A549 (cell line): ENCODE measurements at regions not wholly inside any gene's neighbourhood (a gene's known extent, or its start where the extent isn't known, plus 50 kb on each side); places are given as distances from the start of the nearest gene placed in this dataset.

ENCODE experiments used
- ATAC-seq, 2 experiments: fragments of 200-7000 bp in 1 of 2; fragments of >200 bp in 1 of 2; cut with Nextera tagmentation in 1 of 2; cut with Tn5 transposase in 1 of 2; 3 replicates each; pipeline versions ENCODE4 v1.8.0 to v1.9.1; 2018 to 2020; ENCODE audit warnings: mild to moderate bottlenecking in 1 of 2, moderate library complexity in 1 of 2
- CTCF ChIA-PET: fragments of 300-600 bp; sonication (Branson Sonifier 250); formaldehyde crosslinking; extraction: SDS; loops from one replicate; lab custom pipeline; 2021; ENCODE audit warnings: antibody characterized with exemption, inconsistent platforms; lab: Yijun Ruan, JAX
- POLR2A ChIA-PET: fragments of 350-600 bp; formaldehyde crosslinking; extraction: SDS; loops from one replicate; lab custom pipeline; 2021; ENCODE audit warnings: antibody characterized with exemption, inconsistent platforms; lab: Yijun Ruan, JAX
- DNase-seq, 2 experiments: peaks; one replicate each; pipeline versions ENCODE4 v3.0.0 to v3.0.0-alpha.2; 2011 to 2016; ENCODE audit warnings: low read depth in 1 of 2, low spot score in 1 of 2
- FAIRE-seq: peaks from 2 replicates; lab custom pipeline; 2011; peaks lifted over from hg19 to GRCh38; lab: Jason Lieb, UNC
- H3K27ac ChIP-seq, 2 experiments: fragments of >200 bp; sonication (Bioruptor Twin); formaldehyde crosslinking; 3 replicates each; pipeline ENCODE4 v1.5.1; 2016 to 2017
- H3K4me1 ChIP-seq: fragments of >200 bp; sonication (Bioruptor Twin); formaldehyde crosslinking; 3 replicates; pipeline ENCODE4 v1.6.1; 2016
- H3K4me2 ChIP-seq: fragments of >200 bp; sonication (Bioruptor Twin); formaldehyde crosslinking; 3 replicates; pipeline ENCODE4 v1.6.1; 2016
- H3K4me3 ChIP-seq: fragments of >200 bp; sonication (Bioruptor Twin); formaldehyde crosslinking; 3 replicates; pipeline ENCODE4 v1.5.1; 2016
- H3K9me3 ChIP-seq: fragments of >200 bp; sonication (Bioruptor Twin); formaldehyde crosslinking; 3 replicates; pipeline ENCODE4 v1.6.1; 2016
- ATOH8 ChIP-seq: fragments of 250-450 bp; sonication (Bioruptor Pico); IDR thresholded peaks from 2 replicates; pipeline ENCODE4 v1.5.0; 2020; ENCODE audit warnings: low read depth, mild to moderate bottlenecking, moderate library complexity
- BHLHE40 ChIP-seq: IDR thresholded peaks from 2 replicates; pipeline ENCODE4 v1.6.1; 2012; ENCODE audit warnings: low read depth, low read length, inconsistent platforms
- CBX2 ChIP-seq: fragments of 200-600 bp; sonication (generic); IDR thresholded peaks from 2 replicates; pipeline ENCODE4 v1.6.1; 2016; ENCODE audit warnings: low read depth, mild to moderate bottlenecking, borderline replicate concordance
- CEBPB ChIP-seq, 2 experiments: fragments of >200 bp in 1 of 2; sonication (Bioruptor Twin) in 1 of 2; formaldehyde crosslinking in 1 of 2; IDR thresholded peaks; 2 replicates each; pipeline ENCODE4 v1.6.1; 2012 to 2016
- EHF ChIP-seq: fragments of 250-450 bp; sonication (Bioruptor Pico); IDR thresholded peaks from 2 replicates; pipeline ENCODE4 v1.5.0; 2020; ENCODE audit warnings: mild to moderate bottlenecking
- EHMT2 ChIP-seq: fragments of 200-600 bp; sonication (generic); IDR thresholded peaks from 2 replicates; pipeline ENCODE4 v1.6.1; 2016; ENCODE audit warnings: antibody characterized with exemption, low read depth, mild to moderate bottlenecking, moderate library complexity
- FOSB ChIP-seq: fragments of 250-450 bp; sonication (Bioruptor Pico); IDR thresholded peaks from 2 replicates; pipeline ENCODE4 v1.5.0; 2020; ENCODE audit warnings: mild to moderate bottlenecking, moderate library complexity
- HES2 ChIP-seq: fragments of >200 bp; sonication (Bioruptor Twin); formaldehyde crosslinking; IDR thresholded peaks from 2 replicates; pipeline ENCODE4 v1.6.1; 2016
- HEYL ChIP-seq: fragments of 250-450 bp; sonication (Bioruptor Pico); IDR thresholded peaks from 2 replicates; pipeline ENCODE4 v1.8.0; 2021; ENCODE audit warnings: mild to moderate bottlenecking, moderate library complexity
- HMGXB4 ChIP-seq: fragments of 250-450 bp; sonication (Bioruptor Pico); IDR thresholded peaks from 2 replicates; pipeline ENCODE4 v1.5.0; 2021; ENCODE audit warnings: mild to moderate bottlenecking, moderate library complexity, borderline replicate concordance
- HOXA7 ChIP-seq: fragments of 250-450 bp; sonication (Bioruptor Pico); IDR thresholded peaks from 2 replicates; pipeline ENCODE4 v1.5.0; 2020; ENCODE audit warnings: mild to moderate bottlenecking, moderate library complexity
- JUNB ChIP-seq: fragments of >200 bp; sonication (Bioruptor Twin); formaldehyde crosslinking; IDR thresholded peaks from 2 replicates; pipeline ENCODE4 v1.6.1; 2016
- KDM1A ChIP-seq: fragments of 200-600 bp; sonication (generic); IDR thresholded peaks from 2 replicates; pipeline ENCODE4 v1.6.1; 2016; ENCODE audit warnings: low read depth, mild to moderate bottlenecking
- MAFK ChIP-seq: fragments of 450-650 bp; IDR thresholded peaks from 2 replicates; pipeline ENCODE4 v1.6.1; 2014; ENCODE audit not compliant: partially characterized antibody
- MAX ChIP-seq: IDR thresholded peaks from 2 replicates; pipeline ENCODE4 v1.6.1; 2012
- MAZ ChIP-seq: fragments of 150-350 bp; IDR thresholded peaks from 2 replicates; pipeline ENCODE4 v1.6.1; 2014; ENCODE audit warnings: antibody characterized with exemption, low read depth, low read length, borderline replicate concordance
- MYC ChIP-seq: IDR thresholded peaks from 2 replicates; pipeline ENCODE4 v1.6.1; 2012; ENCODE audit warnings: mild to moderate bottlenecking, inconsistent platforms, low read length, improper control_type of control experiment, borderline replicate concordance
- RAD21 ChIP-seq, 2 experiments: fragments of >200 bp in 1 of 2; sonication (Bioruptor Twin) in 1 of 2; formaldehyde crosslinking in 1 of 2; IDR thresholded peaks in 1 of 2; conservative IDR thresholded peaks in 1 of 2; 2 replicates in 1 of 2; 3 replicates in 1 of 2; pipeline ENCODE4 v1.6.1; 2012 to 2018; ENCODE audit warnings: inconsistent platforms in 1 of 2
- RARB ChIP-seq: fragments of 250-450 bp; sonication (Bioruptor Pico); IDR thresholded peaks from 2 replicates; pipeline ENCODE4 v1.8.0; 2021; ENCODE audit warnings: mild to moderate bottlenecking, moderate library complexity
- RCOR1 ChIP-seq: fragments of 150-350 bp; IDR thresholded peaks from 2 replicates; pipeline ENCODE4 v1.6.1; 2014; ENCODE audit warnings: antibody characterized with exemption, low read length, low read depth
- REST ChIP-seq: fragments of 200-600 bp; sonication (generic); IDR thresholded peaks from 2 replicates; pipeline ENCODE4 v1.6.1; 2016; ENCODE audit warnings: antibody characterized with exemption, mild to moderate bottlenecking, moderate library complexity
- RFX5 ChIP-seq: fragments of 450-650 bp; IDR thresholded peaks from 2 replicates; pipeline ENCODE4 v1.7.1; 2014; ENCODE audit warnings: antibody characterized with exemption, mild to moderate bottlenecking, moderate library complexity
- SMC3 ChIP-seq: fragments of >200 bp; sonication (Bioruptor Twin); formaldehyde crosslinking; IDR thresholded peaks from 3 replicates; pipeline ENCODE4 v1.6.1; 2018; ENCODE audit warnings: inconsistent platforms
- TP53 ChIP-seq: fragments of 250-450 bp; sonication (Bioruptor Pico); IDR thresholded peaks from 2 replicates; pipeline ENCODE4 v1.5.0; 2021; ENCODE audit warnings: mild to moderate bottlenecking, moderate library complexity
- USF2 ChIP-seq: fragments of 450-650 bp; IDR thresholded peaks from 2 replicates; pipeline ENCODE4 v1.6.1; 2014; ENCODE audit warnings: antibody characterized with exemption
- ZFP36 ChIP-seq: fragments of 450-650 bp; IDR thresholded peaks from 2 replicates; pipeline ENCODE4 v1.6.1; 2014; ENCODE audit warnings: borderline replicate concordance; ENCODE audit not compliant: partially characterized antibody
- ZNF302 ChIP-seq: fragments of 250-450 bp; sonication (Bioruptor Pico); IDR thresholded peaks from 2 replicates; pipeline ENCODE4 v1.9.0; 2021; ENCODE audit warnings: inconsistent platforms, mild to moderate bottlenecking, moderate library complexity
- ZSCAN20 ChIP-seq: fragments of 250-450 bp; sonication (Bioruptor Pico); IDR thresholded peaks from 2 replicates; pipeline ENCODE4 v1.8.0; 2022; ENCODE audit warnings: mild to moderate bottlenecking, moderate library complexity
- WGBS: methylation state at CpG from one replicate; pipeline ENCODE4 v1.1.6; 2017; ENCODE audit errors: missing lambda C conversion rate; 5-methylcytosine and 5-hydroxymethylcytosine counted together

GRCh38 chr3:95752199-95752598 is 1062.2 kb upstream of the EPHA6 start:
- no peaks in the 10 kb centered on the region for H3K4me1 ChIP-seq
- FAIRE-seq = no peak
- ChIA-PET POLR2A (no interaction called here), CTCF (no interaction called here)
- WGBS = 51% methylated on average over 2 of the region's 2 CpGs
- DNase-seq = no peak
- TF ChIP-seq USF2 = no peak
- TF ChIP-seq CEBPB (IDR thresholded peaks at IDR 0.05) = no peak
- no peak for TF ChIP-seq RARB (CRISPR knock-in tag)
- TF ChIP-seq FOSB (CRISPR knock-in tag) = no peak
- no peak for TF ChIP-seq SMC3
- TF ChIP-seq MAZ = no peak
- no peak for TF ChIP-seq MYC
- no peak for TF ChIP-seq RCOR1
- TF ChIP-seq RAD21 (conservative IDR thresholded peaks at IDR 0.05 in 1 of 2, IDR thresholded peaks at IDR 0.05 in 1 of 2) = no peak
- no peak for TF ChIP-seq TP53 (CRISPR knock-in tag)
- TF ChIP-seq ZSCAN20 = no peak
- TF ChIP-seq ZNF302 (CRISPR knock-in tag) = no peak
- TF ChIP-seq CBX2 = no peak
- no peak for TF ChIP-seq HEYL (CRISPR knock-in tag)
- no peak overlapping the region for H3K27ac ChIP-seq
- H3K4me2 ChIP-seq = no peak overlapping the region
- no peak for ATAC-seq
- no peak overlapping the region for H3K4me3 ChIP-seq
- H3K9me3 ChIP-seq = no peaks in the 10 kb centered on the region

GRCh38 chr3:95758707-95759106 is 1055.7 kb upstream of the EPHA6 start:
- Histone ChIP-seq H3K4me2 (no peak overlapping the region), H3K4me1 (no peaks in the 10 kb centered on the region), H3K4me3 (no peak overlapping the region), H3K27ac (no peak overlapping the region)
- no peak for FAIRE-seq
- no peak for DNase-seq
- ChIA-PET POLR2A (no interaction called here), CTCF (no interaction called here)
- 6% methylated on average over 4 of the region's 4 CpGs for WGBS
- TF ChIP-seq BHLHE40 = no peak
- TF ChIP-seq JUNB = no peak
- no peak for TF ChIP-seq EHMT2
- TF ChIP-seq RFX5 = no peak
- TF ChIP-seq, all 56 proteins: peak for 0
- ATAC-seq = no peak
- H3K9me3 ChIP-seq = no peaks in the 10 kb centered on the region

- H3K4me1 ChIP-seq = no peaks in the 10 kb centered on the region
- no peaks in the 10 kb centered on the region for H3K9me3 ChIP-seq
- H3K27ac ChIP-seq = no peak overlapping the region
- DNase-seq (no peak), FAIRE-seq (no peak), ATAC-seq (no peak)
- no CpG with 5 or more reads among the region's 6 CpGs for WGBS
- H3K4me2 ChIP-seq = no peak overlapping the region
- ChIA-PET POLR2A (no interaction called here), CTCF (interaction anchor here (0.8 kb wide), 1 partner anchor 14 kb away, joined by 3 read pairs; no protein-coding TSS in a partner anchor)
- H3K4me3 ChIP-seq = no peak overlapping the region
- TF ChIP-seq RARB (CRISPR knock-in tag) (no peak), ATOH8 (no peak), HOXA7 (CRISPR knock-in tag) (no peak), EHF (CRISPR knock-in tag) (no peak), RAD21 (conservative IDR thresholded peaks at IDR 0.05 in 1 of 2, IDR thresholded peaks at IDR 0.05 in 1 of 2) (no peak), MAX (no peak), HES2 (no peak), ZFP36 (no peak), HMGXB4 (CRISPR knock-in tag) (no peak), REST (no peak), KDM1A (no peak), MAFK (no peak)
Measured at GRCh38 chr3:95759614-95760301, 1054.6 kb upstream of the EPHA6 start.
